K562 (cell line): ENCODE measurements at regions not wholly inside any gene's neighbourhood (a gene's known extent, or its start where the extent isn't known, plus 50 kb on each side); places are given as distances from the start of the nearest gene placed in this dataset.

Experiments used
- ATAC-seq: fragments of 200-7000 bp; cut with Tn5 transposase; 3 replicates; pipeline ENCODE4 v1.9.1; 2020; ENCODE audit warnings: moderate library complexity
- BruUV-seq: library from RNA; stranded (reverse); fragments of 400-500 nt; replicated peaks from 2 replicates; lab custom pipeline; 2021; lab: Mats Ljungman, UMichigan
- CTCF ChIA-PET: fragments of 300-600 bp; formaldehyde crosslinking; extraction: SDS; loops from one replicate; lab custom pipeline; 2021; ENCODE audit warnings: low intra/inter-chr PET ratio; lab: Yijun Ruan, JAX
- POLR2A ChIA-PET: fragments of 300-600, 350-650 bp; sonication (Branson Sonifier 250); formaldehyde crosslinking; extraction: SDS; loops from one replicate; lab custom pipeline; 2021; ENCODE audit warnings: antibody characterized with exemption, inconsistent platforms; lab: Yijun Ruan, JAX
- DNase-seq, 4 experiments: peaks; one replicate each; pipeline versions ENCODE4 v3.0.0 to v3.0.0-alpha.2; 2011 to 2018; ENCODE audit warnings: low spot score in 3 of 4, mixed read lengths in 3 of 4; ENCODE audit errors: extremely low read depth in 1 of 4
- FAIRE-seq: peaks from 2 replicates; lab custom pipeline; 2011; peaks lifted over from hg19 to GRCh38; lab: Jason Lieb, UNC
- H2AFZ ChIP-seq: 2 replicates; pipeline ENCODE4 v1.6.0; 2011; ENCODE audit warnings: low read depth, low read length, control low read depth, inconsistent platforms
- H3K27ac ChIP-seq: fragments of 200-600 bp; 3 replicates; pipeline ENCODE4 v1.8.0; 2011; ENCODE audit warnings: low read depth, mild to moderate bottlenecking, control low read depth, inconsistent platforms, low read length, moderate library complexity, mixed read lengths; ENCODE audit errors: extremely low read depth
- H3K27me3 ChIP-seq, 2 experiments: fragments of 300-600 bp in 1 of 2; 2 replicates in 1 of 2; 3 replicates in 1 of 2; pipeline versions ENCODE4 v1.6.0 to v1.8.0; 2011; ENCODE audit warnings: inconsistent platforms in 2 of 2, low read length in 2 of 2, mild to moderate bottlenecking in 1 of 2, mixed read lengths in 1 of 2, moderate library complexity in 1 of 2; ENCODE audit not compliant: control insufficient read depth in 2 of 2, insufficient read depth in 2 of 2
- H3K36me3 ChIP-seq: fragments of 300-600 bp; 3 replicates; pipeline ENCODE4 v1.8.0; 2011; ENCODE audit warnings: mild to moderate bottlenecking, low read length, inconsistent platforms; ENCODE audit not compliant: control insufficient read depth, insufficient read depth
- H3K4me1 ChIP-seq, 2 experiments: fragments of 200-600 bp in 1 of 2; replicated peaks in 1 of 2; 2 replicates in 1 of 2; 3 replicates in 1 of 2; pipeline versions ENCODE4 v1.5.1 to v1.8.0; 2011; ENCODE audit warnings: inconsistent platforms in 2 of 2, low read length in 2 of 2, mild to moderate bottlenecking in 1 of 2, mixed read lengths in 1 of 2, moderate library complexity in 1 of 2; ENCODE audit not compliant: control insufficient read depth in 2 of 2, insufficient read depth in 2 of 2
- H3K4me2 ChIP-seq: 2 replicates; pipeline ENCODE4 v1.6.1; 2011; ENCODE audit warnings: low read length, control low read depth, inconsistent platforms, mixed read lengths; ENCODE audit not compliant: insufficient read depth
- H3K4me3 ChIP-seq: fragments of 200-600 bp; sonication (generic), shearing (Covaris generic); 2 replicates; pipeline ENCODE4 v1.5.1; 2016; ENCODE audit warnings: control low read depth, inconsistent platforms
- H3K79me2 ChIP-seq: fragments of 200-600 bp; 3 replicates; pipeline ENCODE4 v1.8.0; 2011; ENCODE audit warnings: low read length, inconsistent platforms; ENCODE audit not compliant: control insufficient read depth, insufficient read depth
- H3K9ac ChIP-seq, 2 experiments: 2 replicates each; pipeline versions ENCODE4 v1.6.0 to v1.6.1; 2011; ENCODE audit warnings: low read depth in 2 of 2, low read length in 2 of 2, control low read depth in 1 of 2, inconsistent platforms in 1 of 2, mild to moderate bottlenecking in 1 of 2, mixed read lengths in 1 of 2; ENCODE audit not compliant: insufficient read depth in 1 of 2
- H3K9me1 ChIP-seq: one replicate; pipeline ENCODE4 v1.6.0; 2011; ENCODE audit warnings: inconsistent platforms, mild to moderate bottlenecking, low read length, moderate library complexity; ENCODE audit not compliant: control insufficient read depth, insufficient read depth
- H3K9me3 ChIP-seq: replicated peaks from 2 replicates; pipeline ENCODE4 v1.5.1; 2011; ENCODE audit warnings: low read depth, low read length, inconsistent platforms; ENCODE audit not compliant: control insufficient read depth, insufficient read depth
- H4K20me1 ChIP-seq: replicated peaks from 2 replicates; pipeline ENCODE4 v1.6.1; 2011; ENCODE audit warnings: low read length, inconsistent platforms, mixed read lengths; ENCODE audit not compliant: control insufficient read depth, insufficient read depth
- CEBPB ChIP-seq: fragments of 450-650 bp; IDR thresholded peaks from 2 replicates; pipeline ENCODE4 v1.6.1; 2016; ENCODE audit warnings: missing genetic modification characterization, missing compliant biosample characterization
- CEBPG ChIP-seq, 3 experiments: fragments of 200-800 bp in 1 of 3; sonication (Bioruptor generic) in 1 of 3; sonication (generic) in 1 of 3; formaldehyde crosslinking in 1 of 3; IDR thresholded peaks in 2 of 3; conservative IDR thresholded peaks in 1 of 3; 2 replicates each; pipeline versions ENCODE4 v1.6.1 to v1.8.0; 2016 to 2022; ENCODE audit warnings: missing compliant biosample characterization in 2 of 3, missing genetic modification characterization in 2 of 3, mild to moderate bottlenecking in 1 of 3, missing genetic modification reagents in 1 of 3
- KDM2B ChIP-seq: fragments of 250-450 bp; sonication (Bioruptor Pico); IDR thresholded peaks from 2 replicates; pipeline ENCODE4 v1.8.0; 2021; ENCODE audit warnings: mild to moderate bottlenecking, moderate library complexity
- MAFG ChIP-seq: fragments of 450-650 bp; conservative IDR thresholded peaks from 2 replicates; pipeline ENCODE4 v1.6.1; 2016; ENCODE audit warnings: missing genetic modification characterization, missing compliant biosample characterization
- NBN ChIP-seq: fragments of 450-650 bp; IDR thresholded peaks from 2 replicates; pipeline ENCODE4 v1.6.1; 2016; ENCODE audit warnings: low read depth, mild to moderate bottlenecking
- TFE3 ChIP-seq: fragments of 450-650 bp; formaldehyde crosslinking; IDR thresholded peaks from 2 replicates; pipeline ENCODE4 v1.4.0; 2020; ENCODE audit warnings: mild to moderate bottlenecking, mixed read lengths
- WGBS: fragments of 100-300 bp; shearing (Covaris generic); methylation state at CpG from one replicate; pipeline ENCODE4 v1.1.6; 2016; ENCODE audit warnings: low coverage, mixed read lengths; ENCODE audit not compliant: insufficient coverage; ENCODE audit errors: missing lambda C conversion rate; 5-methylcytosine and 5-hydroxymethylcytosine counted together
- in situ Hi-C: fragments of 300-500 bp; cut with MboI; formaldehyde crosslinking; loops from 4 replicates; pipeline ENCODE4 v1.15.0; 2018; ENCODE audit warnings: inconsistent platforms, mixed read lengths
- intact Hi-C: fragments of 100-400 bp; cut with micrococcal nuclease; formaldehyde crosslinking; loops from 2 replicates; pipeline ENCODE4 v1.14.2; 2022

DNA sequence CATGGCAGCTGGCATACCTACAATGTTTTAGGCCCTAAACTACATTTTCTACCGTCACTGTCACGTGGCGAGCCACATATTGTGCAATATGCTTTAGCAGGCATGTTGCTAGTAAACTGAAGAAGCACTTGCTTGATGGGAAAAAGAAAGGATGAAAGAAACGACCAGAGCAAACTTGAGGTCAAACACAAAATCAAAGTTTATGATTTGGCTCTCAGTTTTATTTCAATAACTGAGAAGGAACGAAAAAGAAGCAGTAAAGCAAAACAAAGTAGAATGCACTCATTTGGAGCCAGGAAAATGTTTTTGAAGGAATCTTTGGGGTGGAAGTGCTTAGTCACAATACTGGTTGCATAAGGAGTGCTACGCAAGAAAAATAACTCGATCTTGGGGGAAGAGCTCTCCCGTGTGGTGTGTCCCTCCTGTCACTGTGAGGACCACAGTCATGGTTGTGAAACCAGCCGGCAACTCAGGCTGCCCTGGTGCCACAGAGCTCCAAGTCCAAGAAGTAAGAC is 349.8 kb downstream of the RBM43 start:
- H3K4me2 ChIP-seq, result no peak overlapping the region
- BruUV-seq, result no TSS peak
- H3K9me1 ChIP-seq, result no peaks in the 10 kb centered on the region
- no peak overlapping the region for H3K4me3 ChIP-seq
- no peaks in the 10 kb centered on the region for H3K9me3 ChIP-seq
- POLR2A ChIA-PET, result no interaction called here
- no peak for ATAC-seq
- in situ Hi-C loops (no loop called here), intact Hi-C loops (no loop called here)
- no peaks in the 10 kb centered on the region for H4K20me1 ChIP-seq
- no peak overlapping the region for H3K9ac ChIP-seq
- H3K36me3 ChIP-seq, result no peaks in the 10 kb centered on the region
- no peak overlapping the region for H3K27ac ChIP-seq
- no peak for FAIRE-seq
- DNase-seq, result no peak
- H2AFZ ChIP-seq, result no peak overlapping the region
- H3K4me1 ChIP-seq, result no peaks in the 10 kb centered on the region
- 7% methylated on average over 9 of the region's 9 CpGs for WGBS
- CTCF ChIA-PET, result no interaction called here
- no peaks in the 10 kb centered on the region for H3K27me3 ChIP-seq
- TF ChIP-seq CEBPG (CRISPR knock-in tag; IDR thresholded peaks at IDR 0.05), result no peak
- TF ChIP-seq CEBPG (tag; conservative IDR thresholded peaks at IDR 0.05 in 1 of 2, IDR thresholded peaks at IDR 0.05 in 1 of 2), result peak in 1 of 2 experiments; percentile 73; a peak in 2 of 4 replicates
- no peak for TF ChIP-seq TFE3 (CRISPR knock-in tag)
- TF ChIP-seq NBN, result no peak
- peak; percentile 83 for TF ChIP-seq CEBPB (tag)
- no peak for TF ChIP-seq KDM2B (CRISPR knock-in tag)
- TF ChIP-seq MAFG, result no peak
- TF ChIP-seq, all 486 proteins: peak for 2
- no peaks in the 10 kb centered on the region for H3K79me2 ChIP-seq
